ENCODE measurements at regions not wholly inside any gene's neighbourhood (a gene's known extent, or its start where the extent isn't known, plus 50 kb on each side); places are given as distances from the start of the nearest gene placed in this dataset.
"Not testable (repeated sequence)": the region's sequence is repeated elsewhere in the genome, so short reads cannot be mapped to it uniquely, and the experiment has no call there.

- no peaks in the 10 kb centered on the region for H3K36me3 ChIP-seq (ENCODE audit: insufficient read depth, low read length)
- no peak overlapping the region for H3K9ac ChIP-seq (ENCODE audit: low read depth, low read length)
- no peak overlapping the region for H3K4me2 ChIP-seq (ENCODE audit: low read length)
- no peaks in the 10 kb centered on the region for H3K27me3 ChIP-seq (ENCODE audit: control insufficient read depth, insufficient read depth, low read length)
- no peak overlapping the region for H3K4me3 ChIP-seq (ENCODE audit: low read length)
- no peaks in the 10 kb centered on the region for H3K4me1 ChIP-seq (ENCODE audit: control insufficient read depth, insufficient read depth, low read length)
- H3K9me3 ChIP-seq (replicated peaks; ENCODE audit: low read length) = no peaks in the 10 kb centered on the region
Observed at GRCh38 chr18:51478908-51479307, 281.4 kb upstream of the MEX3C start.

DNA sequence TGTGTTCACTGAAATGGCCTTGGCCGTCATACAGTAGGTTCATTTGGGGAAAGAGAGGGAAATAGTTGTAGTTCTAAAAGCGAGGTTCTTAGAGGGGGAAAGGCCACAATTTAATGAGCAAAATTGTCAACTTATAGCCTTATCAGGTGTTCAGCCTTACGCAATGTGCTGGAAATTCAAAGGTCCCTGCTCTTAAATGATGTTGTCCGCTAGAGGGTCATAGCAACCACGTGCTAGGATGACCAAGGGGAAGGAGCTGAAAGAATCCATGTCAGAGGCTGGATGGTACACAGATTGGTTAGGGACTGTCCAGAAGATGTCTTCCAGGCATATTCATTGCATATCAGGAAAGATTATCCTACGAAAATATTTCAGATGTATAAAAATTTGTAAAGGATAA lies 282.3 kb upstream of the MEX3C start:
- Histone ChIP-seq H3K4me1 (ENCODE audit: control insufficient read depth, insufficient read depth, low read length) (no peaks in the 10 kb centered on the region), H3K9ac (ENCODE audit: low read depth, low read length) (no peak overlapping the region), H3K27me3 (ENCODE audit: control insufficient read depth, insufficient read depth, low read length) (no peaks in the 10 kb centered on the region), H3K9me3 (replicated peaks; ENCODE audit: low read length) (no peaks in the 10 kb centered on the region), H3K4me2 (ENCODE audit: low read length) (no peak overlapping the region), H3K4me3 (ENCODE audit: low read length) (no peak overlapping the region), H3K36me3 (ENCODE audit: insufficient read depth, low read length) (no peaks in the 10 kb centered on the region)

DNA sequence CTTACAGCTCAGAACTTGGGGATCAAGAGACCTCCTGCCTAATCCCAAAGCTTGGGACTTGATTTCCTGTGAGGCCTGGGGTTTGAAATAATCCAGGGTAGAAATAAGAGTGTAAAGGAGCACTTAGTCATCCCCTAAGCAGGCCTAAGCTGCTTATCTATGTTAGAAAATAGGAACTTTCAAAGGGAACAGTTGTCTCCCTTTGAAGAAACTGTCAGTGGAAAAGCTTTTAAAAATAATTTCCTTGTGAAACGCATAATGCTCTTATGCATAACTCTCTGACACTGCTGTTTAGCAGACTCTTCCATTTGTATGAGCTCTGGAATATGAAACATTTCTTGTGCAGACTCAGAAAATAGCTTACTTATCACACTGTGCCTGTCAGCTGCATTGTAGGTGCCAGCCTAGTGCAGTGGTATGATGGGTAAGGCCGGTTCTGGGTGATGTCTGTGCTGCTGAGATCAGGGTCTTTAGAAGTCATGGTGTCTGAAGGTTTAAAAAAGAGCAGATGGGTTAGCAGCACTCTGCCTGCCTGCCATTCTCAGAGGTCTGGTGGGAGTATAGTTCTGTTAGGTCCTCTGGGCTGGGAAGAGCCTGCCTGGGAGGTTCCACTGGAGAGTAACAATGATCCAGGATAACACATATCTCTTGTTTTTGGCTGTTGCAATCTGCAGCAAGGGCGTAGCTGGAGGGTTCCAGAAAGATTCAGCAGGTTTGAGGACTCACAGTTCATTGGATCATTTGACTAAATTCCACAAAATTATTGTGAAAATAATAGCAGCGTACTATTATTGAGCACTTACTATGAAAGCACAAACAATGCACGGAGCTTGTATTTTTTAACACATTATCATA lies 283.2 kb upstream of the MEX3C start:
- no peaks in the 10 kb centered on the region for H3K27me3 ChIP-seq (ENCODE audit: control insufficient read depth, insufficient read depth, low read length)
- H3K4me1 ChIP-seq (ENCODE audit: control insufficient read depth, insufficient read depth, low read length) = no peaks in the 10 kb centered on the region
- H3K9ac ChIP-seq (ENCODE audit: low read depth, low read length) = no peak overlapping the region
- no peak overlapping the region for H3K4me3 ChIP-seq (ENCODE audit: low read length)
- H3K9me3 ChIP-seq (replicated peaks; ENCODE audit: low read length) = no peaks in the 10 kb centered on the region
- H3K36me3 ChIP-seq (ENCODE audit: insufficient read depth, low read length) = no peaks in the 10 kb centered on the region
- H3K4me2 ChIP-seq (ENCODE audit: low read length) = no peak overlapping the region

- H3K4me3 ChIP-seq (ENCODE audit: low read length) = no peak overlapping the region
- no peaks in the 10 kb centered on the region for H3K36me3 ChIP-seq (ENCODE audit: insufficient read depth, low read length)
- H3K4me2 ChIP-seq (ENCODE audit: low read length) = no peak overlapping the region
- no peaks in the 10 kb centered on the region for H3K27me3 ChIP-seq (ENCODE audit: control insufficient read depth, insufficient read depth, low read length)
- no peaks in the 10 kb centered on the region for H3K4me1 ChIP-seq (ENCODE audit: control insufficient read depth, insufficient read depth, low read length)
- H3K9ac ChIP-seq (ENCODE audit: low read depth, low read length) = no peak overlapping the region
- no peaks in the 10 kb centered on the region for H3K9me3 ChIP-seq (replicated peaks; ENCODE audit: low read length)
Observed at GRCh38 chr18:51486735-51487366, 289.4 kb upstream of the MEX3C start.

DNA sequence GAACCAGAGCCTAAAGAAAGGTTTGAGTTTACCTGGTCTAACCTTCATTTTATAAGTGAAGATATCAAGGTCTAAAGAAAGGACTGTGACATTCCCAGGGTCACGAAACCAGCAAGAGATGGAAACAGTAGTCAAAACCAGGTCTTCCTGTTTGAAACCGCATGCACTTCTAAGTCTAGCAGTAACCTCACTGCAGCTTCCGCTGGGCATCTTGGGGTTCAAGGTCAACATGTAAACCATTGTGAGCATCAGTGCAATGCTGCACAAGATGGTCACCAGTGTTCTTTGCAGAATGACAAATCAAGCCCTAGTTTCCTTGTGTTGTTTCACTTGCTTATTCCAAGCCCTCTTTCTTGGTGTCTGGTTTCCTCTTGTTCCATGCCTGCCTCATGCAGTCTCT lies 292.9 kb upstream of the MEX3C start:
- Histone ChIP-seq H3K9me3 (replicated peaks; ENCODE audit: low read length) (no peaks in the 10 kb centered on the region), H3K4me1 (ENCODE audit: control insufficient read depth, insufficient read depth, low read length) (no peaks in the 10 kb centered on the region), H3K27me3 (ENCODE audit: control insufficient read depth, insufficient read depth, low read length) (no peaks in the 10 kb centered on the region), H3K36me3 (ENCODE audit: insufficient read depth, low read length) (no peaks in the 10 kb centered on the region), H3K4me3 (ENCODE audit: low read length) (no peak overlapping the region), H3K9ac (ENCODE audit: low read depth, low read length) (no peak overlapping the region), H3K4me2 (ENCODE audit: low read length) (no peak overlapping the region)

- H3K9me3 ChIP-seq (replicated peaks; ENCODE audit: low read length) = no peaks in the 10 kb centered on the region
Observed at GRCh38 chr18:51490860-51491259, 293.4 kb upstream of the MEX3C start.

GRCh38 chr18:51491678-51492372 lies 294.3 kb upstream of the MEX3C start:
- no peak overlapping the region for H3K9ac ChIP-seq (ENCODE audit: low read depth, low read length)
- H3K4me1 ChIP-seq (ENCODE audit: control insufficient read depth, insufficient read depth, low read length) = no peaks in the 10 kb centered on the region
- no peak overlapping the region for H3K4me3 ChIP-seq (ENCODE audit: low read length)
- no peak overlapping the region for H3K4me2 ChIP-seq (ENCODE audit: low read length)
- H3K36me3 ChIP-seq (ENCODE audit: insufficient read depth, low read length) = no peaks in the 10 kb centered on the region
- no peaks in the 10 kb centered on the region for H3K27me3 ChIP-seq (ENCODE audit: control insufficient read depth, insufficient read depth, low read length)
- H3K9me3 ChIP-seq (replicated peaks; ENCODE audit: low read length) = no peaks in the 10 kb centered on the region

More at GRCh38 chr18:51490860-51491259, 293.4 kb upstream of the MEX3C start:
- no peak overlapping the region for H3K4me3 ChIP-seq (ENCODE audit: low read length)
- no peaks in the 10 kb centered on the region for H3K4me1 ChIP-seq (ENCODE audit: control insufficient read depth, insufficient read depth, low read length)
- no peak overlapping the region for H3K4me2 ChIP-seq (ENCODE audit: low read length)
- no peak overlapping the region for H3K9ac ChIP-seq (ENCODE audit: low read depth, low read length)
- no peaks in the 10 kb centered on the region for H3K27me3 ChIP-seq (ENCODE audit: control insufficient read depth, insufficient read depth, low read length)
- no peaks in the 10 kb centered on the region for H3K36me3 ChIP-seq (ENCODE audit: insufficient read depth, low read length)

- no peaks in the 10 kb centered on the region for H3K27me3 ChIP-seq (ENCODE audit: control insufficient read depth, insufficient read depth, low read length)
- no peaks in the 10 kb centered on the region for H3K9me3 ChIP-seq (replicated peaks; ENCODE audit: low read length)
- no peak overlapping the region for H3K4me3 ChIP-seq (ENCODE audit: low read length)
- H3K4me2 ChIP-seq (ENCODE audit: low read length) = no peak overlapping the region
- no peak overlapping the region for H3K9ac ChIP-seq (ENCODE audit: low read depth, low read length)
- no peaks in the 10 kb centered on the region for H3K4me1 ChIP-seq (ENCODE audit: control insufficient read depth, insufficient read depth, low read length)
- H3K36me3 ChIP-seq (ENCODE audit: insufficient read depth, low read length) = no peaks in the 10 kb centered on the region
Observed at GRCh38 chr18:51498085-51498855, 300.8 kb upstream of the MEX3C start.

DNA sequence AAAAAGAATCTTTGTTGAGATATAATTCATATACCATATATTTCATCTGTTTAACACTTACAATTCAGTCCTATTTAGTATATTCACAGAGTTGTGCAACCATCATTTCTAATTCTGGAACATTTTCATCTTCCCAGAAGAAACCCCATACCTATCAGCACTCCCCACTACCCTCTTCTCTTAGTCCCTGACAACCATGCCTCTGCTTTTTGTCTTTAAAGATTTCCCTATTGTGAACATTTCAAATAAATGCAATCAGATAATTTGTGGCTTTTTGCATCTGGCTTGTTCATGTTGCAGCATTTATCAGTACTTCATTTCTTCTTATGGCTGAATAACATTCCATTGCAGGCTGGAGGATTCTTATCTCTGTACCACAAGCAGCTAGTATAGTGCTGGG lies 305.9 kb upstream of the MEX3C start:
- Histone ChIP-seq H3K9me3 (replicated peaks; ENCODE audit: low read length) (no peaks in the 10 kb centered on the region), H3K27me3 (ENCODE audit: control insufficient read depth, insufficient read depth, low read length) (no peaks in the 10 kb centered on the region), H3K4me2 (ENCODE audit: low read length) (no peak overlapping the region), H3K36me3 (ENCODE audit: insufficient read depth, low read length) (no peaks in the 10 kb centered on the region), H3K4me1 (ENCODE audit: control insufficient read depth, insufficient read depth, low read length) (no peaks in the 10 kb centered on the region), H3K4me3 (ENCODE audit: low read length) (no peak overlapping the region), H3K9ac (ENCODE audit: low read depth, low read length) (no peak overlapping the region)

GRCh38 chr18:51506811-51507210 lies 309.3 kb upstream of the MEX3C start:
- no peaks in the 10 kb centered on the region for H3K27me3 ChIP-seq (ENCODE audit: control insufficient read depth, insufficient read depth, low read length)
- no peaks in the 10 kb centered on the region for H3K9me3 ChIP-seq (replicated peaks; ENCODE audit: low read length)
- no peaks in the 10 kb centered on the region for H3K4me1 ChIP-seq (ENCODE audit: control insufficient read depth, insufficient read depth, low read length)
- no peaks in the 10 kb centered on the region for H3K36me3 ChIP-seq (ENCODE audit: insufficient read depth, low read length)
- H3K9ac ChIP-seq (ENCODE audit: low read depth, low read length) = no peak overlapping the region
- H3K4me3 ChIP-seq (ENCODE audit: low read length) = no peak overlapping the region
- no peak overlapping the region for H3K4me2 ChIP-seq (ENCODE audit: low read length)

GRCh38 chr18:51508410-51508809 lies 310.9 kb upstream of the MEX3C start:
- not testable (repeated sequence) for H3K9ac ChIP-seq (ENCODE audit: low read depth, low read length); H3K27me3 ChIP-seq (ENCODE audit: control insufficient read depth, insufficient read depth, low read length); H3K4me2 ChIP-seq (ENCODE audit: low read length); H3K9me3 ChIP-seq (replicated peaks; ENCODE audit: low read length); H3K4me1 ChIP-seq (ENCODE audit: control insufficient read depth, insufficient read depth, low read length); H3K36me3 ChIP-seq (ENCODE audit: insufficient read depth, low read length); H3K4me3 ChIP-seq (ENCODE audit: low read length)
